ENCODE measurements at regions not wholly inside any gene's neighbourhood (a gene's known extent, or its start where the extent isn't known, plus 50 kb on each side); places are given as distances from the start of the nearest gene placed in this dataset.
"Not testable (repeated sequence)": the region's sequence is repeated elsewhere in the genome, so short reads cannot be mapped to it uniquely, and the experiment has no call there.

GRCh38 chr1:121006826-121007225 is 117.3 kb downstream of the PPIAL4A start:
- TF ChIP-seq, protein P1, sequence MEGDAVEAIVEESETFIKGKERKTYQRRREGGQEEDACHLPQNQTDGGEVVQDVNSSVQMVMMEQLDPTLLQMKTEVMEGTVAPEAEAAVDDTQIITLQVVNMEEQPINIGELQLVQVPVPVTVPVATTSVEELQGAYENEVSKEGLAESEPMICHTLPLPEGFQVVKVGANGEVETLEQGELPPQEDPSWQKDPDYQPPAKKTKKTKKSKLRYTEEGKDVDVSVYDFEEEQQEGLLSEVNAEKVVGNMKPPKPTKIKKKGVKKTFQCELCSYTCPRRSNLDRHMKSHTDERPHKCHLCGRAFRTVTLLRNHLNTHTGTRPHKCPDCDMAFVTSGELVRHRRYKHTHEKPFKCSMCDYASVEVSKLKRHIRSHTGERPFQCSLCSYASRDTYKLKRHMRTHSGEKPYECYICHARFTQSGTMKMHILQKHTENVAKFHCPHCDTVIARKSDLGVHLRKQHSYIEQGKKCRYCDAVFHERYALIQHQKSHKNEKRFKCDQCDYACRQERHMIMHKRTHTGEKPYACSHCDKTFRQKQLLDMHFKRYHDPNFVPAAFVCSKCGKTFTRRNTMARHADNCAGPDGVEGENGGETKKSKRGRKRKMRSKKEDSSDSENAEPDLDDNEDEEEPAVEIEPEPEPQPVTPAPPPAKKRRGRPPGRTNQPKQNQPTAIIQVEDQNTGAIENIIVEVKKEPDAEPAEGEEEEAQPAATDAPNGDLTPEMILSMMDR (IDR thresholded peaks at IDR 0.05) = not testable (repeated sequence)
- TF ChIP-seq POLR2A (IDR thresholded peaks at IDR 0.05) = not testable (repeated sequence)
